ENCODE measurements at regions not wholly inside any gene's neighbourhood (a gene's known extent, or its start where the extent isn't known, plus 50 kb on each side); places are given as distances from the start of the nearest gene placed in this dataset.
A peak's percentile ranks its signal among the peaks of the same experiment; 100 is the strongest.

- H4K5ac ChIP-seq (ENCODE audit: low read depth, low read length), result no peak overlapping the region
- H2AK9ac ChIP-seq (replicated peaks; ENCODE audit: low read depth, low read length, poor library complexity), result no peak overlapping the region
- ChIA-PET CTCF (no interaction called here), POLR2A (ENCODE audit: unreplicated experiment) (no interaction called here)
- dilution Hi-C loops (cut with HindIII; ENCODE audit: low sequenced_read_pairs, unreplicated experiment), result no loop called here
- H3K18ac ChIP-seq (ENCODE audit: low read depth, low read length), result no peak overlapping the region
- no peak overlapping the region for H3K4ac ChIP-seq (ENCODE audit: low read depth, low read length)
- no peak overlapping the region for H3K14ac ChIP-seq (replicated peaks; ENCODE audit: low read depth, low read length)
- no peak overlapping the region for H2BK20ac ChIP-seq (ENCODE audit: low read depth, low read length)
- H3K36me3 ChIP-seq (ENCODE audit: control insufficient read depth, insufficient read depth, low read length), result no peaks in the 10 kb centered on the region
- ATAC-seq (ENCODE audit: low read depth) (no peak), DNase-seq (peak; percentile 8)
- H2AFZ ChIP-seq (replicated peaks; ENCODE audit: low read length, poor library complexity), result no peak overlapping the region
- no peak overlapping the region for H3K23ac ChIP-seq (ENCODE audit: low read depth, low read length)
- no peak overlapping the region for H2BK5ac ChIP-seq (ENCODE audit: low read depth, low read length, poor library complexity, severe bottlenecking)
- BruUV-seq (replicated peaks), result no TSS peak
- H3K27ac ChIP-seq (ENCODE audit: insufficient read depth, low read length), result no peak overlapping the region
- no peaks in the 10 kb centered on the region for H3K4me1 ChIP-seq (ENCODE audit: control insufficient read depth, insufficient read depth, low read length)
- no peak overlapping the region for H2BK120ac ChIP-seq (ENCODE audit: low read depth, low read length)
- H4K20me1 ChIP-seq (ENCODE audit: insufficient read depth, low read length), result no peaks in the 10 kb centered on the region
- in situ Hi-C loops (cut with MboI; ENCODE audit: low sequenced_read_pairs), result no loop called here
- no peak overlapping the region for H3K56ac ChIP-seq (ENCODE audit: extremely low read depth, insufficient read depth, low read length)
- no peak overlapping the region for H3K4me2 ChIP-seq (ENCODE audit: low read depth, low read length)
- no peak overlapping the region for H4K91ac ChIP-seq (ENCODE audit: insufficient read depth, low read depth, low read length)
- TF ChIP-seq SMC3 (IDR thresholded peaks at IDR 0.05; ENCODE audit: low read depth, low read length) (peak; percentile 41), RAD21 (IDR thresholded peaks at IDR 0.05; ENCODE audit: low read length) (peak; percentile 41; the same call in 1 of the 2 replicates), CTCF (conservative IDR thresholded peaks at IDR 0.05; ENCODE audit: low read depth, low read length) (peak; percentile 51), ELK1 (IDR thresholded peaks at IDR 0.05; ENCODE audit: borderline replicate concordance, low read depth, low read length) (no peak)
- no peak overlapping the region for H3K9ac ChIP-seq (ENCODE audit: low read depth, low read length)
- H2BK15ac ChIP-seq (ENCODE audit: low read depth, low read length), result no peak overlapping the region
- peaks cover 12% of the 10 kb centered on the region; the same call in 1 of the 2 replicates for H3K9me3 ChIP-seq (ENCODE audit: control insufficient read depth, insufficient read depth, low read length)
- no peaks in the 10 kb centered on the region for H3K9me1 ChIP-seq (ENCODE audit: insufficient read depth, low read length)
- intact Hi-C loops (cut with micrococcal nuclease), result no loop called here
- H3K27me3 ChIP-seq (ENCODE audit: control insufficient read depth, insufficient read depth, low read length), result no peaks in the 10 kb centered on the region
- no peaks in the 10 kb centered on the region for H3K79me1 ChIP-seq (ENCODE audit: low read depth in 1 of 2, low read length in 2 of 2)
- H3K4me3 ChIP-seq (ENCODE audit: insufficient read depth, low read depth, low read length), result no peak overlapping the region
- H2AK5ac ChIP-seq (ENCODE audit: low read depth, low read length), result no peak overlapping the region
- 0% methylated on average over 1 of the region's 2 CpGs; no CpG with 5 or more reads in 1 of the 2 experiments for WGBS, 2 experiments (ENCODE audit: extremely low coverage in 2 of 2, insufficient read length in 1 of 2)
- H4K8ac ChIP-seq (ENCODE audit: low read depth in 2 of 2, low read length in 2 of 2), result no peak overlapping the region
Observed at GRCh38 chr10:84715911-84716310, 387.5 kb downstream of the CCSER2 start.
